ENCODE measurements at regions not wholly inside any gene's neighbourhood (a gene's known extent, or its start where the extent isn't known, plus 50 kb on each side); places are given as distances from the start of the nearest gene placed in this dataset.

DNA sequence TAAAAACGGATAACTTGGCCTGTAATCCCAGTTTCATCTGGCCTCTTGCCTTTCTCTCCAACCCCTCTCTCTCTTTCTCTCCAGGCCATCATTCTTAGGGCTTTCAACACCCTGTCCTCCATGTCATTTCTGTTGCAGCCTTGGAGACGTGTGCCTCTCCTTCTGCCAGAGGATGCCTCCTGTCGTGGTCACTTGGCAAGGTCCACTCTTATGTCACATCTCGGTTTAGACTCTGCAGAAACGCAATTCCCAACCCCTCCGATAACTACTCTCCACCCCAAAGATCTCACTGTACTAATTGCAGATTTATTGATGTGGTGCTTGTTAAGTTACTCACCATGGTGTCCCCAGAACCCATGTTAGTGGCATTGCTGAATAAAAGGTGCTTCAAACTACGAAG is 787.3 kb upstream of the RBFOX1 start:
- Mint-ChIP-seq H3K27ac (no peak overlapping the region), H3K4me3 (no peak overlapping the region), H3K27me3 (peaks cover 14% of the 10 kb centered on the region), H3K9me3 (no peaks in the 10 kb centered on the region), H3K36me3 (no peaks in the 10 kb centered on the region), H3K4me1 (ENCODE audit: unreplicated experiment) (no peaks in the 10 kb centered on the region)
- TF ChIP-seq, protein P1, sequence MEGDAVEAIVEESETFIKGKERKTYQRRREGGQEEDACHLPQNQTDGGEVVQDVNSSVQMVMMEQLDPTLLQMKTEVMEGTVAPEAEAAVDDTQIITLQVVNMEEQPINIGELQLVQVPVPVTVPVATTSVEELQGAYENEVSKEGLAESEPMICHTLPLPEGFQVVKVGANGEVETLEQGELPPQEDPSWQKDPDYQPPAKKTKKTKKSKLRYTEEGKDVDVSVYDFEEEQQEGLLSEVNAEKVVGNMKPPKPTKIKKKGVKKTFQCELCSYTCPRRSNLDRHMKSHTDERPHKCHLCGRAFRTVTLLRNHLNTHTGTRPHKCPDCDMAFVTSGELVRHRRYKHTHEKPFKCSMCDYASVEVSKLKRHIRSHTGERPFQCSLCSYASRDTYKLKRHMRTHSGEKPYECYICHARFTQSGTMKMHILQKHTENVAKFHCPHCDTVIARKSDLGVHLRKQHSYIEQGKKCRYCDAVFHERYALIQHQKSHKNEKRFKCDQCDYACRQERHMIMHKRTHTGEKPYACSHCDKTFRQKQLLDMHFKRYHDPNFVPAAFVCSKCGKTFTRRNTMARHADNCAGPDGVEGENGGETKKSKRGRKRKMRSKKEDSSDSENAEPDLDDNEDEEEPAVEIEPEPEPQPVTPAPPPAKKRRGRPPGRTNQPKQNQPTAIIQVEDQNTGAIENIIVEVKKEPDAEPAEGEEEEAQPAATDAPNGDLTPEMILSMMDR (conservative IDR thresholded peaks at IDR 0.05), result no peak
- no peak for DNase-seq (ENCODE audit: extremely low spot score, unreplicated experiment)

DNA sequence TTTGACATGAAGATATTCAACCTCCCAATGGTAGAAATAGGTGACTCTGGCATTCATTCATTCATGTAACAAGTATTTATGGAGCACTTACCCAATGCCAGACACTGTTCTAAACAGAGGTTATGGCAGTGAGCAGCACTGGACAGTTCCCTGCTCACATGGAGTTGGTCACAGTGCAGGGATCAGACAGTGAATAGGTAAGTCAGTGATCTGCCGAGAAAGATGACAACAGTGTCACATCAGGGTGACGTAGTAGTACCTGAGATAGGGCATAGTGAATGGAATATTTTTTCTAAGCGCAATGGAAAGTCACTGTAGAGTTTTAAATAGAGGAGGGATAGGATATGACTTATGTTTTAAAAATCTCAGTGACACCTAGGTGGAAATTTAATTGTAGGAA is 791.4 kb upstream of the RBFOX1 start:
- TF ChIP-seq, protein P1 (conservative IDR thresholded peaks at IDR 0.05), result no peak
- Mint-ChIP-seq H3K9me3 (no peaks in the 10 kb centered on the region), H3K4me3 (no peak overlapping the region), H3K4me1 (ENCODE audit: unreplicated experiment) (no peaks in the 10 kb centered on the region), H3K27ac (no peak overlapping the region), H3K27me3 (peaks cover 4% of the 10 kb centered on the region), H3K36me3 (no peaks in the 10 kb centered on the region)
- DNase-seq (ENCODE audit: extremely low spot score, unreplicated experiment), result no peak

DNA sequence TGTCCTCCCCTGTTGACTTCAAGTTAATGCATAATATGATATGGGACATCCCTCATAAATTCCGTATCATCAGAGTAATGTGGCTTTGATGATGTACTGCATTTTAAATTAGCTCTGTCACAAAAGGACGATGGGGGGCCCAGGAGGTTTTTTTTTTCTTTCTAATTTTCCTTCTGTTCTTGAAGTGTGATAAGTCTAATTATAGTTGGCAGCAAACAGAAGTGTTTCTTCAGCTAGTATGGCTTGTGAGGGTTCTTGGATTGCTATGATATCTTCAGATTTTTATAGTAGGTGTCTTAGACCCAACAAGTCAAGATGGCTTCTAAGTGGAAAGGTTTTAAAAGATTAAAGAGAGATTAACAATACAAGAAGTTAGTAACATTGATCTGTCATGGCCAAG is 796.2 kb upstream of the RBFOX1 start:
- Mint-ChIP-seq H3K4me1 (ENCODE audit: unreplicated experiment) (no peaks in the 10 kb centered on the region), H3K27ac (no peak overlapping the region), H3K9me3 (no peaks in the 10 kb centered on the region), H3K4me3 (no peak overlapping the region), H3K36me3 (no peaks in the 10 kb centered on the region), H3K27me3 (peaks cover 9% of the 10 kb centered on the region)
- TF ChIP-seq, protein P1 (conservative IDR thresholded peaks at IDR 0.05), result no peak
- no peak for DNase-seq (ENCODE audit: extremely low spot score, unreplicated experiment)

DNA sequence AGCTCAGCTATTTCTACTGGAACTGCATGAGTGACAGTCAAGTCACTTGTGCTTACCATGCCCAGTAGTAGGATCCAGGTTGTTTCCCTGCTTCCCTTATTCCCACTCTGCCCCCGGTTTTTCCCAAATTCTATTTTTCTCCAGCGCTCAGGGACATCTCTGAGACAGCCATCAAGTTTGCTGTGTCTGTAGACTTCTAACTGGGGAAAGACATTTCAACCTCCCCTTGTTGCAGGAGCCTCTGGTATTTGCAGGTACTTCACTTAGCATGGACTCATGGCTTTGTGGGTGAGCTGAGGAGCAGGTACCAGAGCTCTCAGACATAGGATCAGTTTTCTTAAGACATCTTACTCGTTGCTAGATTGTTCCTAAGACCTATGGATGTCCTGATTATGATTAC is 801.6 kb upstream of the RBFOX1 start:
- Mint-ChIP-seq H3K4me3 (no peak overlapping the region), H3K27me3 (peaks cover 7% of the 10 kb centered on the region), H3K9me3 (no peaks in the 10 kb centered on the region), H3K36me3 (no peaks in the 10 kb centered on the region), H3K4me1 (ENCODE audit: unreplicated experiment) (no peaks in the 10 kb centered on the region), H3K27ac (no peak overlapping the region)
- TF ChIP-seq, protein P1 (conservative IDR thresholded peaks at IDR 0.05), result no peak
- DNase-seq (ENCODE audit: extremely low spot score, unreplicated experiment), result no peak

DNA sequence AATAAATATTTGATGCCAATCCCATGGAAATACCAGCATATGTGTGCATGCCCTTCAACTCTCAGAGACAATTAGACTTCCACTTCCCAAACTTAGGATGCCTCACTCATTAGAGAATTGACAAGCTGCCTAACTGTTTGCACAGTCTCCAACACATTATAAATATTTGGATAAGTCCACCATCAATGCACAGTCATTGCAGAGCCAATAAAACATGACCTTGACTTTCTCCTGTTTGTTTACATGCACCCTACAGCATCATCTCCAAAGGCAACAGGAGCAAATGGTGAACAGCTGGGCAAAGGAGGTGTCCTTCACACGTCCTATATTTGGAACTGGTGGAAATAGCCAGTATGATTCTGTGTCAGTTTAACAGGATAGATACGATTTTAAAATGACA is 804.4 kb upstream of the RBFOX1 start:
- Mint-ChIP-seq H3K27ac (no peak overlapping the region), H3K4me1 (ENCODE audit: unreplicated experiment) (no peaks in the 10 kb centered on the region), H3K9me3 (peaks cover 8% of the 10 kb centered on the region), H3K4me3 (no peak overlapping the region), H3K27me3 (peaks cover 7% of the 10 kb centered on the region), H3K36me3 (no peaks in the 10 kb centered on the region)
- TF ChIP-seq, protein P1 (conservative IDR thresholded peaks at IDR 0.05), result no peak
- DNase-seq (ENCODE audit: extremely low spot score, unreplicated experiment), result no peak

DNA sequence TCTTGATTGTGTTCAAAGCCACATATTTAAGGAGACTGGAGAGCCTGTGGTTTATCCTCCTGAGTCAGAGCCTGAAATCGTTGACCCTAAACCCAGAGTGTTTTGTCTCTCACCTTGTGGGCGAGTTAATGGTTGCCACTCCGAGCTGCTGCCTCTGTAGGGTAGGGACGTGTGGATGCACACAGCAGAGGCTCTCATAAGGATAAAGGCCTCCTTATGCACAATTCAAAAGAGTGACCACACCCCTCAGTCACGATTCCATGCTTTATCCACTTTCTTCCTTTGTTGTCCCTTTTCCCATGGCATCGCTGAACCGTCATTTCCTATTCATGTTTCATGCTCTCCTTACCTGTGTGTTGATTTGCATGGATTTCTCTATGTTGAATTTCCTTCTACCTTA is 805.0 kb upstream of the RBFOX1 start:
- no peaks in the 10 kb centered on the region for H3K36me3 Mint-ChIP-seq
- H3K27ac Mint-ChIP-seq, result no peak overlapping the region
- H3K9me3 Mint-ChIP-seq, result peaks cover 8% of the 10 kb centered on the region
- peaks cover 3% of the 10 kb centered on the region for H3K27me3 Mint-ChIP-seq
- DNase-seq (ENCODE audit: extremely low spot score, unreplicated experiment), result no peak
- no peaks in the 10 kb centered on the region for H3K4me1 Mint-ChIP-seq (ENCODE audit: unreplicated experiment)
- TF ChIP-seq, protein P1 (conservative IDR thresholded peaks at IDR 0.05), result no peak
- H3K4me3 Mint-ChIP-seq, result no peak overlapping the region
